Mesendoderm (in vitro differentiated cells): ENCODE measurements at regions not wholly inside any gene's neighbourhood (a gene's known extent, or its start where the extent isn't known, plus 50 kb on each side); places are given as distances from the start of the nearest gene placed in this dataset.

Experiments
- DNase-seq: peaks from one replicate; pipeline ENCODE4 v3.0.0; 2013
- H2AK5ac ChIP-seq: 2 replicates; pipeline ENCODE4 v1.6.1; 2013; ENCODE audit warnings: low read length, inconsistent platforms
- H2BK120ac ChIP-seq: 2 replicates; pipeline ENCODE4 v1.6.1; 2013; ENCODE audit warnings: low read depth, mild to moderate bottlenecking, low read length, moderate library complexity, mixed read lengths
- H2BK15ac ChIP-seq: replicated peaks from 2 replicates; pipeline ENCODE4 v1.6.1; 2013; ENCODE audit warnings: low read depth, mild to moderate bottlenecking, moderate library complexity
- H2BK5ac ChIP-seq: 2 replicates; pipeline ENCODE4 v1.6.1; 2013; ENCODE audit warnings: low read length, inconsistent platforms
- H3K18ac ChIP-seq: 2 replicates; pipeline ENCODE4 v1.6.1; 2013; ENCODE audit warnings: mild to moderate bottlenecking, low read length, mixed read lengths
- H3K23ac ChIP-seq: one replicate; pipeline ENCODE4 v1.6.1; 2013; ENCODE audit warnings: low read length
- H3K27ac ChIP-seq: 2 replicates; pipeline ENCODE4 v1.5.1; 2013; ENCODE audit warnings: low read depth, mild to moderate bottlenecking, inconsistent platforms, low read length, moderate library complexity
- H3K27me3 ChIP-seq: 2 replicates; pipeline ENCODE4 v1.6.1; 2013; ENCODE audit warnings: low read length, control low read depth, mild to moderate bottlenecking, inconsistent platforms; ENCODE audit not compliant: insufficient read depth, poor library complexity
- H3K36me3 ChIP-seq: 2 replicates; pipeline ENCODE4 v1.6.1; 2013; ENCODE audit warnings: low read length, inconsistent platforms; ENCODE audit not compliant: control insufficient read depth, insufficient read depth
- H3K4ac ChIP-seq: one replicate; pipeline ENCODE4 v1.6.1; 2013; ENCODE audit warnings: low read depth, mild to moderate bottlenecking, low read length, moderate library complexity
- H3K4me1 ChIP-seq: 2 replicates; pipeline ENCODE4 v1.6.1; 2013; ENCODE audit warnings: low read depth, low read length, inconsistent platforms; ENCODE audit not compliant: control insufficient read depth
- H3K4me2 ChIP-seq: 2 replicates; pipeline ENCODE4 v1.6.1; 2013; ENCODE audit warnings: low read length
- H3K4me3 ChIP-seq: 2 replicates; pipeline ENCODE4 v1.5.1; 2013; ENCODE audit warnings: mild to moderate bottlenecking, low read length
- H3K56ac ChIP-seq: one replicate; pipeline ENCODE4 v1.6.1; 2013; ENCODE audit warnings: low read length
- H3K79me1 ChIP-seq: 2 replicates; pipeline ENCODE4 v1.6.1; 2013; ENCODE audit warnings: low read length, inconsistent platforms
- H3K79me2 ChIP-seq: 2 replicates; pipeline ENCODE4 v1.6.1; 2013; ENCODE audit warnings: mild to moderate bottlenecking, low read length; ENCODE audit not compliant: control insufficient read depth, insufficient read depth
- H3K9ac ChIP-seq: 2 replicates; pipeline ENCODE4 v1.6.1; 2013; ENCODE audit warnings: low read length, inconsistent platforms
- H4K5ac ChIP-seq: one replicate; pipeline ENCODE4 v1.6.1; 2013; ENCODE audit warnings: low read length
- H4K8ac ChIP-seq: one replicate; pipeline ENCODE4 v1.6.1; 2013; ENCODE audit warnings: low read depth, mild to moderate bottlenecking, control low read depth, low read length, moderate library complexity
- WGBS: extraction: QIAGEN DNeasy Blood & Tissue Kit; methylation state at CpG from one replicate; pipeline ENCODE4 v1.1.7; 2013; ENCODE audit warnings: low lambda C conversion rate, missing lambda C conversion rate; ENCODE audit not compliant: insufficient coverage; ENCODE audit errors: extremely low coverage; 5-methylcytosine and 5-hydroxymethylcytosine counted together

DNA sequence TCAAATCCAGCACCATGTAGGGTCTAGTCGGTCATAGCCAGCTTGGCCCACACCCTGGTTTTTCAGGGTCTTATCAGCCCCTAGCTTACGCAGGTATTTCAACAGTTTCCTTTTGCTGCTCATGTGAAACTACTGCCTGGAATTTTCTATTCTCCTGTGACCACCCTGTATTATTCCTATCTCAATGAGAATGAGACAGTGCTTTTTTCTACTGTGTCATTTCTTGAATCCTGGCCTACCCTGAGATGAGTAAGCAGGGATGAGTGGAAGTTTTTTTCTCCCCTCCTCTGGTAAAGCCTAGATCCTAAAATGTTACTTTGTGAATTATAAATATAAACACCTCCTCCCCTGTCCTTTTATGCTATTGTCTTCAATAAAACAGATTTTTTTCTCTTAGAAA, 62.7 kb upstream of the ARID2 start:
- DNase-seq: no peak
- H3K79me2 ChIP-seq: no peaks in the 10 kb centered on the region
- no peak overlapping the region for H4K5ac ChIP-seq
- no peak overlapping the region for H3K4me3 ChIP-seq
- H3K4me1 ChIP-seq: peaks cover 2% of the 10 kb centered on the region
- no peaks in the 10 kb centered on the region for H3K36me3 ChIP-seq
- no peak overlapping the region for H4K8ac ChIP-seq
- H3K56ac ChIP-seq: no peak overlapping the region
- peak overlapping the region; percentile 22 for H2BK5ac ChIP-seq
- H3K27ac ChIP-seq: peak overlapping the region; percentile 49
- no peak overlapping the region for H3K23ac ChIP-seq
- H2BK120ac ChIP-seq: no peak overlapping the region
- no peak overlapping the region for H2BK15ac ChIP-seq
- H3K27me3 ChIP-seq: no peaks in the 10 kb centered on the region
- no peak overlapping the region for H3K9ac ChIP-seq
- H3K18ac ChIP-seq: no peak overlapping the region
- no peak overlapping the region for H3K4ac ChIP-seq
- H3K4me2 ChIP-seq: no peak overlapping the region
- no CpG with 5 or more reads among the region's 2 CpGs for WGBS
- no peaks in the 10 kb centered on the region for H3K79me1 ChIP-seq
- H2AK5ac ChIP-seq: no peak overlapping the region

DNA sequence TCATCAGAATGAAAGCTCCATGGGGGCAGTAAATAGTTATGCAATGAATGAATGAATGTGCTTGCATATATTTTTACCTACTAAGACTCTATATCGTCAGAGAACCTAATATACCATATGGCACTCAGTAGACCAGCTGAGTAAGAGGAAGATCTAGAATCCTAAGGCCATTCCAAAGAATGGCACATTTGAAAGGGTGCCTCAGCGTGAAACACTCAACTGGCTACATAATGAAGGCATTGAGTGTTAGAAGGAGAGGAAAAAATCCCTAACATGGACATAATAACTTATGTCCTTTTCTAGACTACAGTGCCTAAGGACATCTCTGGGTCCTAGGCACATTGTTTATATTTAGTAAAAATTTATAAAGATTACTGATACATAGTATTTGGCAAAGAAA, 61.7 kb upstream of the ARID2 start:
- no peak for DNase-seq
- Histone ChIP-seq H4K5ac (no peak overlapping the region), H3K18ac (no peak overlapping the region), H2AK5ac (no peak overlapping the region), H3K4me2 (no peak overlapping the region), H3K4me3 (no peak overlapping the region), H3K79me1 (no peaks in the 10 kb centered on the region), H3K27me3 (no peaks in the 10 kb centered on the region), H3K36me3 (no peaks in the 10 kb centered on the region), H4K8ac (no peak overlapping the region), H3K23ac (no peak overlapping the region), H3K56ac (no peak overlapping the region), H2BK5ac (no peak overlapping the region), H3K9ac (no peak overlapping the region), H3K4ac (no peak overlapping the region), H2BK15ac (no peak overlapping the region), H3K4me1 (peaks cover 2% of the 10 kb centered on the region), H3K79me2 (no peaks in the 10 kb centered on the region), H2BK120ac (no peak overlapping the region), H3K27ac (no peak overlapping the region)
- no CpG with 5 or more reads among the region's 2 CpGs for WGBS

DNA sequence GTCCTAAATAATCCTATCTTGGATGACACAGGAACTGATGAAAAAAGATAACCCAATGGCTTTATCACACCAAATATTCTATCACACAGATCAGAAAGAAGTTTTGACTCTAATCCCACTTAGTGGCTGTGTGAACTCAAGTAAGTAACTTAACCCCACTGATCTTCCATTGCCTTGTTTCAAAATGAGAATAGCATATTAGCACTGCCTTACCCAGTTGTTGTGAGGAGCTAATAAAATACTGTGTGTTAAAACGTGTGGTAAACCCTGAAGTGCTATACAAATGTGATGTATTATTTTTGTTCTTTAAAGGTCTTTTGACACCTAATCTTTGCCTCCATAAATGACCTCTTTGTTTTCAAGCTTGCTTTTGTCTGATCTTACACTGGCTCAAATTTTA, 60.9 kb upstream of the ARID2 start:
- no peak overlapping the region for H3K4ac ChIP-seq
- no peak overlapping the region for H3K18ac ChIP-seq

DNA sequence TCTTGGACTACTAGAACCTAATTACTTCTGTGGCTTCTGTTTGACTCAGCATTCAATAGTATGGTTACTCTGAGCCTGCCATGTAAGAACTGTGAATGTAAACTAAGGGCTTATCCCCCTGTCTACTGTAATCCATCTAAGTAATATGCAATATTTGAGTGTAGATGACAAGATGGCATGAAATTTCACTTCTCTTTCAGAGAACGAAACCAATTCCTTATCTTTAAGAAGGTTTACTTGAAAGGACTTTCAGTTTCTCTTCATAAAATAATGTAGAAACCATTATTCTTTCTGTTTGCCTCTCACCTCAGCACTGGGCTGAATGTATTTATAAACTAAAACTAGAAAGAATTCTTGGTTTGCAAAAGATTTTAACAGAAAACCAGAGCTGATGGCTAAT, 60.4 kb upstream of the ARID2 start:
- no peak overlapping the region for H2BK15ac ChIP-seq
- no CpG with 5 or more reads among the region's 1 CpG for WGBS
- no peak overlapping the region for H3K27ac ChIP-seq
- no peak overlapping the region for H2BK120ac ChIP-seq
- H3K9ac ChIP-seq: no peak overlapping the region
- H2AK5ac ChIP-seq: no peak overlapping the region
- no peak overlapping the region for H3K23ac ChIP-seq
- DNase-seq: no peak
- H3K79me1 ChIP-seq: no peaks in the 10 kb centered on the region
- no peaks in the 10 kb centered on the region for H3K36me3 ChIP-seq
- H3K79me2 ChIP-seq: no peaks in the 10 kb centered on the region
- H3K4me1 ChIP-seq: peaks cover 2% of the 10 kb centered on the region
- H3K27me3 ChIP-seq: no peaks in the 10 kb centered on the region
- H3K4me2 ChIP-seq: no peak overlapping the region
- no peak overlapping the region for H3K56ac ChIP-seq
- H3K4ac ChIP-seq: no peak overlapping the region
- H4K5ac ChIP-seq: no peak overlapping the region
- H2BK5ac ChIP-seq: no peak overlapping the region
- H3K18ac ChIP-seq: no peak overlapping the region
- no peak overlapping the region for H4K8ac ChIP-seq
- no peak overlapping the region for H3K4me3 ChIP-seq

More for the DNA sequence above, 60.9 kb upstream of the ARID2 start:
- Histone ChIP-seq H3K4me3 (no peak overlapping the region), H2BK15ac (no peak overlapping the region), H3K27ac (no peak overlapping the region), H3K56ac (no peak overlapping the region), H3K27me3 (no peaks in the 10 kb centered on the region), H3K36me3 (no peaks in the 10 kb centered on the region), H4K5ac (no peak overlapping the region), H3K79me2 (no peaks in the 10 kb centered on the region), H3K23ac (no peak overlapping the region), H3K9ac (no peak overlapping the region), H2BK120ac (no peak overlapping the region), H4K8ac (no peak overlapping the region), H2AK5ac (no peak overlapping the region), H3K4me2 (no peak overlapping the region), H2BK5ac (no peak overlapping the region), H3K4me1 (peaks cover 2% of the 10 kb centered on the region), H3K79me1 (no peaks in the 10 kb centered on the region)
- peak; percentile 57 for DNase-seq
- WGBS: no CpG with 5 or more reads among the region's 1 CpG

DNA sequence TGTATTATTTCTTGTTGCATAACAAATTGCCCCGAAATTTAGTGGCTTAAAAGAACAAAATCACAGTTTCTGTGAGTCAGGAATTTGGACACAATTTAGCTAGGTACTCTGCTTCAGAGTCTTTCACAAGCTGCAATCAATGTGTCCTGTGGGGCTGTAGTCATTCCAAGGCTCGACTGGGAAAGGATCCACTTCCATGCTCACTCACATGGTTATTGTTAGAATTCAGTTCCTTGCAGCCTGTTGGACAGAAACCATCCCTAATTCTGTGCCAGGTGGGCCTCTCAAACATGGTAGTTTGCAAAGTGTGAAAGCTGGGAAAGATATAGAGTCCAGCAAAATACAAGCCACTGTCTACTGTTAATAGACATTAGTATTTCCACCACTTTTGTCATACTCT, 59.7 kb upstream of the ARID2 start:
- Histone ChIP-seq H3K4me3 (no peak overlapping the region), H2BK15ac (no peak overlapping the region), H2AK5ac (no peak overlapping the region), H3K79me2 (no peaks in the 10 kb centered on the region), H3K27me3 (no peaks in the 10 kb centered on the region), H2BK120ac (no peak overlapping the region), H3K4me1 (peaks cover 2% of the 10 kb centered on the region), H3K23ac (no peak overlapping the region), H3K56ac (no peak overlapping the region), H2BK5ac (no peak overlapping the region), H4K5ac (no peak overlapping the region), H3K9ac (no peak overlapping the region), H3K79me1 (no peaks in the 10 kb centered on the region), H3K4ac (peak overlapping the region; percentile 16), H3K4me2 (no peak overlapping the region), H3K27ac (no peak overlapping the region), H3K36me3 (no peaks in the 10 kb centered on the region), H4K8ac (no peak overlapping the region), H3K18ac (no peak overlapping the region)
- DNase-seq: no peak
- no CpG with 5 or more reads among the region's 2 CpGs for WGBS

DNA sequence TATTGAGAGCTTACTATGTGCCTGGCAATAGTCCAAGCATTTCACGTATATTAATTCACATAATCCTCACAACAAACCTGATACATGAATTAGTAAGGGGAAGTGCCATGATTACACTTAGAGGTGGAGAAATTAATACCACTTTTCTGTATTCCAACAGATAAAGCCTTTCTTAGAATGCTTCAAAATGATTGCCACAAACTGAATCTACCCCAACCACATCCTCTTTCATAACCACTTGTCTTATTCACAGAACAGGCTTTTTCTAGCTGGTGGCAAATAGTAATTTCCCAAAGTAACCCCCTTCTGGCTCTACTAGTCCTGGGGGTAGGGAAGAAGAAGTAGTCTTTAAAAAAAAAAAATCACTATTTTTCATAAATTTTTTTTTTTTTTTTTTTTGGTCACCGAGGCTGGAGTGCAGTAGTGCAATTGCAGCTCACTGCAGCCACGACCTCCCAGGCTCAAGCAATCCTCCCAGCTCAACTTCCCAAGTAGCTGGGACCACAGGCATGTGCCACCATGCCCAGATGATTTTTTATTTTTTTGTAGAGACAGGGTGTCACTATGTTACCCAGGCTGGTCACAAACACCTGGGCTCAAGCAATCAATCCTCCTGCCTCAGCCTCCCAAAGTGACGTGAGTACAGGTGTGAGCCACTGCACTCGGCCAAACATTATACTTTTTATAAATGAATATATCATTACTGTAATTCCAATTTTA, 59.0 kb upstream of the ARID2 start:
- H2BK15ac ChIP-seq: no peak overlapping the region
- H3K27me3 ChIP-seq: no peaks in the 10 kb centered on the region
- H3K36me3 ChIP-seq: no peaks in the 10 kb centered on the region
- DNase-seq: no peak
- H3K4me3 ChIP-seq: no peak overlapping the region
- no peak overlapping the region for H3K27ac ChIP-seq
- no peaks in the 10 kb centered on the region for H3K79me1 ChIP-seq
- H3K79me2 ChIP-seq: no peaks in the 10 kb centered on the region
- H3K23ac ChIP-seq: no peak overlapping the region
- H3K18ac ChIP-seq: no peak overlapping the region
- no CpG with 5 or more reads among the region's 5 CpGs for WGBS
- H2BK120ac ChIP-seq: no peak overlapping the region
- no peak overlapping the region for H4K5ac ChIP-seq
- H3K4me2 ChIP-seq: no peak overlapping the region
- H2AK5ac ChIP-seq: no peak overlapping the region
- H3K4me1 ChIP-seq: peaks cover 2% of the 10 kb centered on the region
- H2BK5ac ChIP-seq: no peak overlapping the region
- H3K56ac ChIP-seq: no peak overlapping the region
- no peak overlapping the region for H4K8ac ChIP-seq
- no peak overlapping the region for H3K9ac ChIP-seq
- H3K4ac ChIP-seq: no peak overlapping the region
